GM23338 (cell line): ENCODE measurements at regions not wholly inside any gene's neighbourhood (a gene's known extent, or its start where the extent isn't known, plus 50 kb on each side); places are given as distances from the start of the nearest gene placed in this dataset.
"Not testable (repeated sequence)": the region's sequence is repeated elsewhere in the genome, so short reads cannot be mapped to it uniquely, and the experiment has no call there.

Source experiments
- ATAC-seq: fragments of 200-7000 bp; cut with Tn5 transposase; 3 replicates; pipeline ENCODE4 v1.9.1; 2020
- DNase-seq: peaks from one replicate; pipeline ENCODE4 v3.0.0-alpha.2; 2015; ENCODE audit warnings: low spot score
- H2AFZ ChIP-seq: fragments of 200-600 bp; sonication (generic); 2 replicates; pipeline ENCODE4 v1.8.0; 2016; ENCODE audit warnings: antibody characterized with exemption, mild to moderate bottlenecking, moderate library complexity
- H3F3A ChIP-seq: fragments of 200-600 bp; sonication (generic); replicated peaks from 2 replicates; pipeline ENCODE4 v1.8.0; 2017; ENCODE audit warnings: antibody characterized with exemption, mixed run types, low read depth
- H3K27ac ChIP-seq: fragments of 200-600 bp; sonication (generic); 2 replicates; pipeline ENCODE4 v1.6.1; 2016; ENCODE audit warnings: low read depth
- H3K27me3 ChIP-seq: fragments of 200-600 bp; sonication (generic); 2 replicates; pipeline ENCODE4 v1.8.0; 2016; ENCODE audit warnings: mild to moderate bottlenecking, mixed run types, moderate library complexity; ENCODE audit not compliant: insufficient read depth
- H3K36me3 ChIP-seq: fragments of 200-600 bp; sonication (generic); 2 replicates; pipeline ENCODE4 v1.8.0; 2016; ENCODE audit warnings: mild to moderate bottlenecking; ENCODE audit not compliant: insufficient read depth
- H3K4me1 ChIP-seq: fragments of 200-600 bp; sonication (generic); 2 replicates; pipeline ENCODE4 v1.8.0; 2016; ENCODE audit warnings: mild to moderate bottlenecking, moderate library complexity; ENCODE audit not compliant: insufficient read depth
- H3K4me2 ChIP-seq: fragments of 200-600 bp; sonication (generic); 2 replicates; pipeline ENCODE4 v1.7.1; 2017; ENCODE audit warnings: mixed run types
- H3K4me3 ChIP-seq: fragments of 200-600 bp; sonication (generic); 2 replicates; pipeline ENCODE4 v1.6.1; 2016; ENCODE audit warnings: mixed run types
- H3K79me2 ChIP-seq: fragments of 200-600 bp; sonication (generic); replicated peaks from 2 replicates; pipeline ENCODE4 v1.8.0; 2017; ENCODE audit warnings: mild to moderate bottlenecking; ENCODE audit not compliant: insufficient read depth
- H3K9me2 ChIP-seq: fragments of 200-600 bp; sonication (generic); 2 replicates; pipeline ENCODE4 v1.8.0; 2017; ENCODE audit not compliant: insufficient read depth
- H4K20me1 ChIP-seq: fragments of 200-600 bp; sonication (generic); replicated peaks from 2 replicates; pipeline ENCODE4 v1.8.0; 2017; ENCODE audit warnings: mild to moderate bottlenecking; ENCODE audit not compliant: insufficient read depth
- H3K27ac Mint-ChIP-seq: 2 replicates; pipeline ENCODE4 v1.8.0; 2020; ENCODE audit warnings: inconsistent platforms, mild to moderate bottlenecking, moderate library complexity, mixed read lengths
- H3K27me3 Mint-ChIP-seq: 3 replicates; pipeline ENCODE4 v1.8.0; 2022; ENCODE audit warnings: low read depth, mild to moderate bottlenecking, moderate library complexity, mixed read lengths, inconsistent platforms; ENCODE audit not compliant: insufficient read depth, poor library complexity
- H3K36me3 Mint-ChIP-seq: 3 replicates; pipeline ENCODE4 v1.8.0; 2021; ENCODE audit warnings: low read depth, mild to moderate bottlenecking, inconsistent platforms, moderate library complexity, mixed read lengths
- H3K4me1 Mint-ChIP-seq: 3 replicates; pipeline ENCODE4 v1.8.0; 2020; ENCODE audit warnings: mild to moderate bottlenecking, inconsistent platforms, mixed read lengths
- H3K4me3 Mint-ChIP-seq: 3 replicates; pipeline ENCODE4 v1.8.0; 2021; ENCODE audit warnings: moderate library complexity, mild to moderate bottlenecking, inconsistent platforms, mixed read lengths
- H3K9me3 Mint-ChIP-seq: 3 replicates; pipeline ENCODE4 v1.8.0; 2020; ENCODE audit warnings: moderate library complexity, mild to moderate bottlenecking, inconsistent platforms, mixed read lengths
- EZH2 ChIP-seq: fragments of 200-600 bp; sonication (generic); IDR thresholded peaks from one replicate; pipeline ENCODE4 v1.8.0; 2017; ENCODE audit warnings: antibody characterized with exemption, mild to moderate bottlenecking, low read depth; ENCODE audit not compliant: unreplicated experiment
- EZH2phosphoT487 ChIP-seq: fragments of 200-600 bp; sonication (generic); IDR thresholded peaks from one replicate; pipeline ENCODE4 v1.8.1; 2018; ENCODE audit warnings: antibody characterized with exemption; ENCODE audit not compliant: unreplicated experiment
- JUNB ChIP-seq: IDR thresholded peaks from one replicate; pipeline ENCODE4 v1.6.1; 2016; ENCODE audit warnings: antibody characterized with exemption; ENCODE audit not compliant: unreplicated experiment
- NANOG ChIP-seq: IDR thresholded peaks from 2 replicates; pipeline ENCODE4 v1.6.1; 2016; ENCODE audit warnings: antibody characterized with exemption, borderline replicate concordance
- POLR2AphosphoS5 ChIP-seq: IDR thresholded peaks from 2 replicates; pipeline ENCODE4 v1.6.1; 2016; ENCODE audit warnings: antibody characterized with exemption, low read depth
- STAT1 ChIP-seq: IDR thresholded peaks from one replicate; pipeline ENCODE4 v1.6.1; 2016; ENCODE audit warnings: antibody characterized with exemption; ENCODE audit not compliant: unreplicated experiment
- TF ChIP-seq, protein P1 (sequence below): fragments of 250-450 bp; sonication (Bioruptor Pico); IDR thresholded peaks from 2 replicates; pipeline ENCODE4 v1.5.0; 2020; ENCODE audit warnings: mild to moderate bottlenecking, moderate library complexity
- TF ChIP-seq, protein P2 (sequence below): IDR thresholded peaks from one replicate; pipeline ENCODE4 v1.6.1; 2018; ENCODE audit warnings: antibody characterized with exemption; ENCODE audit not compliant: unreplicated experiment

DNA sequence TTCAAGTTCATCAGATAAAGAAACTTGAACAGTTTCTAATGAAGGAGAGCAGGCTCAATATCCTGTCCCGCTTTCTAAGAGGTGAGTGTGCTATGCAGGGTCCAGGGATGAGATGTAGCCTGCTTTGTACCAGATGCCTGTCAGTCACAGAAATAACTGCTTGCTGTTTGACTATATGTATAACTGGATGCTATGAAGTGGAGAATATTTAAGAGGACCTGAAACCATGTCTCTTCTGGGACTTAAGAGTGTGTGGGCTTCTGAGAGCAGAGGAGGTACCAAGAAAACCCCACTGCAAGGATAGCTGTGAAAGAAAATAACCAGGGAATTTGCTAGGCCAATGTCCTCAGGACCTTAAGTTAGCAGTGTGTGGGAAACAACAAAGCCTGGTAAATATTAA, 246.3 kb upstream of the RFC3 start (continued):
- TF ChIP-seq, protein P1, sequence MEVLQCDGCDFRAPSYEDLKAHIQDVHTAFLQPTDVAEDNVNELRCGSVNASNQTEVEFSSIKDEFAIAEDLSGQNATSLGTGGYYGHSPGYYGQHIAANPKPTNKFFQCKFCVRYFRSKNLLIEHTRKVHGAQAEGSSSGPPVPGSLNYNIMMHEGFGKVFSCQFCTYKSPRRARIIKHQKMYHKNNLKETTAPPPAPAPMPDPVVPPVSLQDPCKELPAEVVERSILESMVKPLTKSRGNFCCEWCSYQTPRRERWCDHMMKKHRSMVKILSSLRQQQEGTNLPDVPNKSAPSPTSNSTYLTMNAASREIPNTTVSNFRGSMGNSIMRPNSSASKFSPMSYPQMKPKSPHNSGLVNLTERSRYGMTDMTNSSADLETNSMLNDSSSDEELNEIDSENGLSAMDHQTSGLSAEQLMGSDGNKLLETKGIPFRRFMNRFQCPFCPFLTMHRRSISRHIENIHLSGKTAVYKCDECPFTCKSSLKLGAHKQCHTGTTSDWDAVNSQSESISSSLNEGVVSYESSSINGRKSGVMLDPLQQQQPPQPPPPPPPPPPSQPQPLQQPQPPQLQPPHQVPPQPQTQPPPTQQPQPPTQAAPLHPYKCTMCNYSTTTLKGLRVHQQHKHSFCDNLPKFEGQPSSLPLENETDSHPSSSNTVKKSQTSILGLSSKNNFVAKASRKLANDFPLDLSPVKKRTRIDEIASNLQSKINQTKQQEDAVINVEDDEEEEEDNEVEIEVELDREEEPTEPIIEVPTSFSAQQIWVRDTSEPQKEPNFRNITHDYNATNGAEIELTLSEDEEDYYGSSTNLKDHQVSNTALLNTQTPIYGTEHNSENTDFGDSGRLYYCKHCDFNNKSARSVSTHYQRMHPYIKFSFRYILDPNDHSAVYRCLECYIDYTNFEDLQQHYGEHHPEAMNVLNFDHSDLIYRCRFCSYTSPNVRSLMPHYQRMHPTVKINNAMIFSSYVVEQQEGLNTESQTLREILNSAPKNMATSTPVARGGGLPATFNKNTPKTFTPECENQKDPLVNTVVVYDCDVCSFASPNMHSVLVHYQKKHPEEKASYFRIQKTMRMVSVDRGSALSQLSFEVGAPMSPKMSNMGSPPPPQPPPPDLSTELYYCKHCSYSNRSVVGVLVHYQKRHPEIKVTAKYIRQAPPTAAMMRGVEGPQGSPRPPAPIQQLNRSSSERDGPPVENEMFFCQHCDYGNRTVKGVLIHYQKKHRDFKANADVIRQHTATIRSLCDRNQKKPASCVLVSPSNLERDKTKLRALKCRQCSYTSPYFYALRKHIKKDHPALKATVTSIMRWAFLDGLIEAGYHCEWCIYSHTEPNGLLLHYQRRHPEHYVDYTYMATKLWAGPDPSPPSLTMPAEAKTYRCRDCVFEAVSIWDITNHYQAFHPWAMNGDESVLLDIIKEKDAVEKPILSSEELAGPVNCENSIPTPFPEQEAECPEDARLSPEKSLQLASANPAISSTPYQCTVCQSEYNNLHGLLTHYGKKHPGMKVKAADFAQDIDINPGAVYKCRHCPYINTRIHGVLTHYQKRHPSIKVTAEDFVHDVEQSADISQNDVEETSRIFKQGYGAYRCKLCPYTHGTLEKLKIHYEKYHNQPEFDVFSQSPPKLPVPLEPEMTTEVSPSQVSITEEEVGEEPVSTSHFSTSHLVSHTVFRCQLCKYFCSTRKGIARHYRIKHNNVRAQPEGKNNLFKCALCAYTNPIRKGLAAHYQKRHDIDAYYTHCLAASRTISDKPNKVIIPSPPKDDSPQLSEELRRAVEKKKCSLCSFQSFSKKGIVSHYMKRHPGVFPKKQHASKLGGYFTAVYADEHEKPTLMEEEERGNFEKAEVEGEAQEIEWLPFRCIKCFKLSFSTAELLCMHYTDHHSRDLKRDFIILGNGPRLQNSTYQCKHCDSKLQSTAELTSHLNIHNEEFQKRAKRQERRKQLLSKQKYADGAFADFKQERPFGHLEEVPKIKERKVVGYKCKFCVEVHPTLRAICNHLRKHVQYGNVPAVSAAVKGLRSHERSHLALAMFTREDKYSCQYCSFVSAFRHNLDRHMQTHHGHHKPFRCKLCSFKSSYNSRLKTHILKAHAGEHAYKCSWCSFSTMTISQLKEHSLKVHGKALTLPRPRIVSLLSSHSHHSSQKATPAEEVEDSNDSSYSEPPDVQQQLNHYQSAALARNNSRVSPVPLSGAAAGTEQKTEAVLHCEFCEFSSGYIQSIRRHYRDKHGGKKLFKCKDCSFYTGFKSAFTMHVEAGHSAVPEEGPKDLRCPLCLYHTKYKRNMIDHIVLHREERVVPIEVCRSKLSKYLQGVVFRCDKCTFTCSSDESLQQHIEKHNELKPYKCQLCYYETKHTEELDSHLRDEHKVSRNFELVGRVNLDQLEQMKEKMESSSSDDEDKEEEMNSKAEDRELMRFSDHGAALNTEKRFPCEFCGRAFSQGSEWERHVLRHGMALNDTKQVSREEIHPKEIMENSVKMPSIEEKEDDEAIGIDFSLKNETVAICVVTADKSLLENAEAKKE, result no peak
- TF ChIP-seq STAT1 (no peak), JUNB (no peak), EZH2phosphoT487 (no peak)

DNA sequence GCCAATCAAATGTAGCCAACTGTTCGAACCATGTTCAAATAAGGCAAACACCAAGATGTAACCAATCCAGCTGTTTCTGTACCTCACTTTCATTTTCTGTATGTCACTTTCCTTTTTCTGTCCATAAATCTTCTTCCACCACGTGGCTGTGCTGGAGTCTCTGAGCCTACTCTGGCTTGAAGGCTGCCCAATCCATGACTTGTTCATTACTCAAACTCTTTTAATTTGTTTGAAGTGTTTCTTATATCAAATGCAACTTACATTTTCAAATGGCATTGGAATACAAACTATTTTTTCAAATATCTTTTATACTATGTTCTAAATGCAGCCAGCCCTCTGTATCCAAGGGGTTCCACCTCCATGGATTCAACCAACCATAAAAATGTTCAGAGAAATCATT, 245.6 kb upstream of the RFC3 start:
- not testable (repeated sequence) for H3K27me3 ChIP-seq, H3K79me2 ChIP-seq, H3K4me2 ChIP-seq, H3K27ac ChIP-seq, DNase-seq, H3K27ac Mint-ChIP-seq, H3K4me1 ChIP-seq, H3K9me3 Mint-ChIP-seq, ATAC-seq, H3K27me3 Mint-ChIP-seq, H3K4me3 Mint-ChIP-seq, H3K36me3 Mint-ChIP-seq, H3K36me3 ChIP-seq, H3K4me3 ChIP-seq, H3K4me1 Mint-ChIP-seq, H3K9me2 ChIP-seq, H3F3A ChIP-seq, H4K20me1 ChIP-seq
- H2AFZ ChIP-seq, result peak overlapping the region; percentile 10; the same call in 1 of the 2 replicates

DNA sequence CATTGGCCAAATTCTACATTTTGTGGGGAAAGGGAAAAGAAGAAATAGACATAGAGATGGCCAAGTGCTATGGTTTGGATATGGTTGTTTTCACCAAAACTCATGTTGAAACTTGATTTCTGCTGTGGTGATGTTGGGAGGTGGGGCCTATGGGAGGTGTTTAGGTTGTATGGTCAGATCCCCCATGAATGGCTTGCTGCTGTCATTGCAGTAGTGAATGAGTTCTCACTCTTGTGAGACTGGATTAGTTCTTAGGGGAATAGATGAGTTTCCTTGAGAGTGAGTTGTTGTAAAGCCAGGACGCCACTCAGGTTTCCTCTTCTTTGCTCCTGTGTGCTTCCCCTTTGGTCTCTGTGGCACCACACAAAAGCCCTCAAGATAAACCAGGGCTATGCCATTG, 242.6 kb upstream of the RFC3 start:
- no peak overlapping the region for H3K27ac Mint-ChIP-seq
- H3K4me2 ChIP-seq, result no peak overlapping the region
- H3K9me3 Mint-ChIP-seq, result no peaks in the 10 kb centered on the region
- ATAC-seq, result no peak
- H3F3A ChIP-seq, result no peaks in the 10 kb centered on the region
- no peak overlapping the region for H3K4me3 ChIP-seq
- no peaks in the 10 kb centered on the region for H3K79me2 ChIP-seq
- H3K27me3 ChIP-seq, result no peaks in the 10 kb centered on the region
- H3K4me1 ChIP-seq, result no peaks in the 10 kb centered on the region
- no peaks in the 10 kb centered on the region for H3K27me3 Mint-ChIP-seq
- DNase-seq, result no peak
- 0 out of 2 replicates have a peak overlapping the region, but pooled peaks have one; percentile 49 for H2AFZ ChIP-seq
- H4K20me1 ChIP-seq, result no peaks in the 10 kb centered on the region
- peaks cover 4% of the 10 kb centered on the region; the same call in 1 of the 3 replicates for H3K4me1 Mint-ChIP-seq
- no peaks in the 10 kb centered on the region for H3K36me3 Mint-ChIP-seq
- no peaks in the 10 kb centered on the region for H3K9me2 ChIP-seq
- no peak overlapping the region for H3K27ac ChIP-seq
- H3K36me3 ChIP-seq, result no peaks in the 10 kb centered on the region
- no peak overlapping the region for H3K4me3 Mint-ChIP-seq
- TF ChIP-seq, protein P2, sequence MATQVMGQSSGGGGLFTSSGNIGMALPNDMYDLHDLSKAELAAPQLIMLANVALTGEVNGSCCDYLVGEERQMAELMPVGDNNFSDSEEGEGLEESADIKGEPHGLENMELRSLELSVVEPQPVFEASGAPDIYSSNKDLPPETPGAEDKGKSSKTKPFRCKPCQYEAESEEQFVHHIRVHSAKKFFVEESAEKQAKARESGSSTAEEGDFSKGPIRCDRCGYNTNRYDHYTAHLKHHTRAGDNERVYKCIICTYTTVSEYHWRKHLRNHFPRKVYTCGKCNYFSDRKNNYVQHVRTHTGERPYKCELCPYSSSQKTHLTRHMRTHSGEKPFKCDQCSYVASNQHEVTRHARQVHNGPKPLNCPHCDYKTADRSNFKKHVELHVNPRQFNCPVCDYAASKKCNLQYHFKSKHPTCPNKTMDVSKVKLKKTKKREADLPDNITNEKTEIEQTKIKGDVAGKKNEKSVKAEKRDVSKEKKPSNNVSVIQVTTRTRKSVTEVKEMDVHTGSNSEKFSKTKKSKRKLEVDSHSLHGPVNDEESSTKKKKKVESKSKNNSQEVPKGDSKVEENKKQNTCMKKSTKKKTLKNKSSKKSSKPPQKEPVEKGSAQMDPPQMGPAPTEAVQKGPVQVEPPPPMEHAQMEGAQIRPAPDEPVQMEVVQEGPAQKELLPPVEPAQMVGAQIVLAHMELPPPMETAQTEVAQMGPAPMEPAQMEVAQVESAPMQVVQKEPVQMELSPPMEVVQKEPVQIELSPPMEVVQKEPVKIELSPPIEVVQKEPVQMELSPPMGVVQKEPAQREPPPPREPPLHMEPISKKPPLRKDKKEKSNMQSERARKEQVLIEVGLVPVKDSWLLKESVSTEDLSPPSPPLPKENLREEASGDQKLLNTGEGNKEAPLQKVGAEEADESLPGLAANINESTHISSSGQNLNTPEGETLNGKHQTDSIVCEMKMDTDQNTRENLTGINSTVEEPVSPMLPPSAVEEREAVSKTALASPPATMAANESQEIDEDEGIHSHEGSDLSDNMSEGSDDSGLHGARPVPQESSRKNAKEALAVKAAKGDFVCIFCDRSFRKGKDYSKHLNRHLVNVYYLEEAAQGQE, result no peak
- TF ChIP-seq STAT1 (no peak), JUNB (no peak), EZH2 (no peak), NANOG (no peak), EZH2phosphoT487 (no peak), POLR2AphosphoS5 (no peak)
